K562 (cell line): ENCODE measurements at regions not wholly inside any gene's neighbourhood (a gene's known extent, or its start where the extent isn't known, plus 50 kb on each side); places are given as distances from the start of the nearest gene placed in this dataset.

Experiments
- ADNP ChIP-seq: fragments of 200-800 bp; sonication (Bioruptor generic); IDR thresholded peaks from 2 replicates; pipeline ENCODE4 v1.6.1; 2016; ENCODE audit warnings: missing genetic modification characterization, missing compliant biosample characterization
- ATF7 ChIP-seq: fragments of 450-650 bp; IDR thresholded peaks from 2 replicates; pipeline ENCODE4 v1.7.1; 2014; ENCODE audit warnings: mild to moderate bottlenecking, moderate library complexity
- ETS2 ChIP-seq: IDR thresholded peaks from 2 replicates; pipeline ENCODE4 v1.6.1; 2016; ENCODE audit warnings: borderline replicate concordance, missing genetic modification characterization, mild to moderate bottlenecking, moderate library complexity, missing compliant biosample characterization; ENCODE audit not compliant: poor library complexity, severe bottlenecking
- ETV6 ChIP-seq, 3 experiments: fragments of 150-350 bp in 1 of 3; sonication (generic) in 1 of 3; formaldehyde crosslinking in 1 of 3; IDR thresholded peaks; 2 replicates each; pipeline versions ENCODE4 v1.6.1 to v1.8.0; 2014 to 2022; ENCODE audit warnings: borderline replicate concordance in 2 of 3, low read depth in 2 of 3, antibody characterized with exemption in 1 of 3, low read length in 1 of 3, mild to moderate bottlenecking in 1 of 3, missing genetic modification reagents in 1 of 3
- FIP1L1 ChIP-seq: fragments of 200-400 bp; formaldehyde crosslinking; IDR thresholded peaks from 2 replicates; pipeline ENCODE4 v1.6.1; 2018; ENCODE audit warnings: mild to moderate bottlenecking, low read depth, low read length; ENCODE audit not compliant: poor library complexity, severe bottlenecking
- GTF2B ChIP-seq: IDR thresholded peaks from 2 replicates; pipeline ENCODE4 v1.6.1; 2011; ENCODE audit not compliant: insufficient read length; ENCODE audit errors: extremely low read depth
- ILF3 ChIP-seq: fragments of 450-650 bp; IDR thresholded peaks from 2 replicates; pipeline ENCODE4 v1.6.1; 2018; ENCODE audit warnings: antibody characterized with exemption, mild to moderate bottlenecking, moderate library complexity, borderline replicate concordance
- KLF13 ChIP-seq: fragments of 450-650 bp; IDR thresholded peaks from 2 replicates; pipeline ENCODE4 v1.6.1; 2016; ENCODE audit warnings: missing genetic modification characterization, low read depth, mild to moderate bottlenecking, missing compliant biosample characterization, moderate library complexity, borderline replicate concordance
- MEF2D ChIP-seq: conservative IDR thresholded peaks from 2 replicates; pipeline ENCODE4 v1.6.1; 2016; ENCODE audit warnings: low read depth, missing genetic modification characterization, missing compliant biosample characterization
- MTA3 ChIP-seq: fragments of 450-650 bp; formaldehyde crosslinking; IDR thresholded peaks from 2 replicates; pipeline ENCODE4 v1.6.1; 2017; ENCODE audit warnings: mild to moderate bottlenecking, borderline replicate concordance
- NCOA6 ChIP-seq: fragments of 450-650 bp; IDR thresholded peaks from 2 replicates; pipeline ENCODE4 v1.6.1; 2017; ENCODE audit warnings: mild to moderate bottlenecking
- NFIX ChIP-seq: fragments of 250-450 bp; sonication (Bioruptor Pico); IDR thresholded peaks from 2 replicates; pipeline ENCODE4 v1.4.0; 2020; ENCODE audit warnings: low read depth, mild to moderate bottlenecking, moderate library complexity
- PML ChIP-seq: IDR thresholded peaks from 2 replicates; pipeline ENCODE4 v1.6.1; 2012; ENCODE audit warnings: low read length, inconsistent platforms
- STAT5B ChIP-seq: fragments of 250-450 bp; sonication (Bioruptor Pico); IDR thresholded peaks from 2 replicates; pipeline ENCODE4 v1.8.0; 2021; ENCODE audit warnings: mild to moderate bottlenecking, inconsistent platforms
- ZNF3 ChIP-seq: fragments of 250-450 bp; sonication (Bioruptor Pico); IDR thresholded peaks from 2 replicates; pipeline ENCODE4 v1.5.0; 2021; ENCODE audit warnings: mild to moderate bottlenecking, moderate library complexity
- ZNF316 ChIP-seq: fragments of 450-650 bp; IDR thresholded peaks from 2 replicates; pipeline ENCODE4 v1.6.1; 2016
- ZNF766 ChIP-seq: fragments of 200-800 bp; sonication (Bioruptor generic); conservative IDR thresholded peaks from 2 replicates; pipeline ENCODE4 v1.6.1; 2016; ENCODE audit warnings: missing genetic modification characterization, missing compliant biosample characterization
- TF ChIP-seq, protein P1 (sequence below): sonication (generic); formaldehyde crosslinking; IDR thresholded peaks from 2 replicates; pipeline ENCODE4 v1.8.0; 2023; ENCODE audit warnings: mild to moderate bottlenecking, missing genetic modification reagents
- TF ChIP-seq, protein P2 (sequence below): fragments of 200-400 bp; formaldehyde crosslinking; IDR thresholded peaks from 2 replicates; pipeline ENCODE4 v1.6.1; 2017; ENCODE audit warnings: mild to moderate bottlenecking, low read depth, low read length, moderate library complexity

DNA sequence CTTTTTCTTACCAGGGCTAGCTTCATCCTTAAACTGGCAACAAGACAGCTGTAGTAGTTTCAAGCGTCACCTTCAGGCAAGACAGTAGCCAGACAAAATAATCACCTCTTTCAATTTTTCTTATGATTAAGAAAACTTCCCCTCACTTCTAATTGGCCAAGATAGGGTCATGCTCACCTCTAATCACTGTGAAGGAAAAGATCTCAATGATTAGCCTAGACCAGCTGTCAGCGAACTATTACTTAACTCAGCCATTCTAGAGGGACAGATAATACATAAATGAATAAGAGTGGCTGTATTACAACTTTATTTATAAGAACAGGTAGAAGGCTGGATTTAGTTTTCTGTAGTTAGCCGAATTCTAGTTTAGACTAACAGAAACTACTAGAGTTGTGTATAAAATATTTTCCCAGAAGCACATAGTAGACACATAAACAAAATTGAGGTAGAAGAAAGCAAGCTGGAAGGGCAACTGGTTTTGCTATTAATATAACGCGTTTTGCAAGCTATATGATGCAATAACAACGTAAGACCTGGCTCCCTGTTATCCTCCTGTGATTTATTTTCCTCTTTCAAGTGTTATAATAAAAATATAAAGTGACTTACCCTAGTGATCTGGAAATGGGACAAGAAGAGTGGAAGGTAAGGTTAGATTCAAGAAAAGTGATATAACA, 64.3 kb downstream of the ELAPOR2 start (continued):
- no peak for TF ChIP-seq ETV6 (IDR thresholded peaks at IDR 0.05; ENCODE audit: borderline replicate concordance in 1 of 2, low read depth in 2 of 2, low read length in 1 of 2)
- no peak for TF ChIP-seq ETV6 (CRISPR knock-in tag; IDR thresholded peaks at IDR 0.05; ENCODE audit: borderline replicate concordance)
- no peak; the same call in 1 of the 2 replicates for TF ChIP-seq ZNF766 (CRISPR knock-in tag)
- TF ChIP-seq STAT5B (CRISPR knock-in tag) = no peak
- TF ChIP-seq PML = no peak; the same call in 1 of the 2 replicates
- TF ChIP-seq ZNF3 (CRISPR knock-in tag) = no peak
- no peak for TF ChIP-seq GTF2B
- no peak for TF ChIP-seq KLF13 (tag)
- 0 out of 2 replicates have a peak, but pooled peaks have one; percentile 24 for TF ChIP-seq MEF2D
- TF ChIP-seq MTA3 = no peak
- TF ChIP-seq, protein P1, sequence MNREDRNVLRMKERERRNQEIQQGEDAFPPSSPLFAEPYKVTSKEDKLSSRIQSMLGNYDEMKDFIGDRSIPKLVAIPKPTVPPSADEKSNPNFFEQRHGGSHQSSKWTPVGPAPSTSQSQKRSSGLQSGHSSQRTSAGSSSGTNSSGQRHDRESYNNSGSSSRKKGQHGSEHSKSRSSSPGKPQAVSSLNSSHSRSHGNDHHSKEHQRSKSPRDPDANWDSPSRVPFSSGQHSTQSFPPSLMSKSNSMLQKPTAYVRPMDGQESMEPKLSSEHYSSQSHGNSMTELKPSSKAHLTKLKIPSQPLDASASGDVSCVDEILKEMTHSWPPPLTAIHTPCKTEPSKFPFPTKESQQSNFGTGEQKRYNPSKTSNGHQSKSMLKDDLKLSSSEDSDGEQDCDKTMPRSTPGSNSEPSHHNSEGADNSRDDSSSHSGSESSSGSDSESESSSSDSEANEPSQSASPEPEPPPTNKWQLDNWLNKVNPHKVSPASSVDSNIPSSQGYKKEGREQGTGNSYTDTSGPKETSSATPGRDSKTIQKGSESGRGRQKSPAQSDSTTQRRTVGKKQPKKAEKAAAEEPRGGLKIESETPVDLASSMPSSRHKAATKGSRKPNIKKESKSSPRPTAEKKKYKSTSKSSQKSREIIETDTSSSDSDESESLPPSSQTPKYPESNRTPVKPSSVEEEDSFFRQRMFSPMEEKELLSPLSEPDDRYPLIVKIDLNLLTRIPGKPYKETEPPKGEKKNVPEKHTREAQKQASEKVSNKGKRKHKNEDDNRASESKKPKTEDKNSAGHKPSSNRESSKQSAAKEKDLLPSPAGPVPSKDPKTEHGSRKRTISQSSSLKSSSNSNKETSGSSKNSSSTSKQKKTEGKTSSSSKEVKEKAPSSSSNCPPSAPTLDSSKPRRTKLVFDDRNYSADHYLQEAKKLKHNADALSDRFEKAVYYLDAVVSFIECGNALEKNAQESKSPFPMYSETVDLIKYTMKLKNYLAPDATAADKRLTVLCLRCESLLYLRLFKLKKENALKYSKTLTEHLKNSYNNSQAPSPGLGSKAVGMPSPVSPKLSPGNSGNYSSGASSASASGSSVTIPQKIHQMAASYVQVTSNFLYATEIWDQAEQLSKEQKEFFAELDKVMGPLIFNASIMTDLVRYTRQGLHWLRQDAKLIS = no peak
- TF ChIP-seq ILF3 = no peak
- TF ChIP-seq NCOA6 = no peak
- no peak for TF ChIP-seq ZNF316
- TF ChIP-seq FIP1L1 = no peak
- TF ChIP-seq ETS2 (tag) = no peak
- no peak for TF ChIP-seq ADNP
- TF ChIP-seq NFIX (CRISPR knock-in tag) = no peak
- TF ChIP-seq, protein P2, sequence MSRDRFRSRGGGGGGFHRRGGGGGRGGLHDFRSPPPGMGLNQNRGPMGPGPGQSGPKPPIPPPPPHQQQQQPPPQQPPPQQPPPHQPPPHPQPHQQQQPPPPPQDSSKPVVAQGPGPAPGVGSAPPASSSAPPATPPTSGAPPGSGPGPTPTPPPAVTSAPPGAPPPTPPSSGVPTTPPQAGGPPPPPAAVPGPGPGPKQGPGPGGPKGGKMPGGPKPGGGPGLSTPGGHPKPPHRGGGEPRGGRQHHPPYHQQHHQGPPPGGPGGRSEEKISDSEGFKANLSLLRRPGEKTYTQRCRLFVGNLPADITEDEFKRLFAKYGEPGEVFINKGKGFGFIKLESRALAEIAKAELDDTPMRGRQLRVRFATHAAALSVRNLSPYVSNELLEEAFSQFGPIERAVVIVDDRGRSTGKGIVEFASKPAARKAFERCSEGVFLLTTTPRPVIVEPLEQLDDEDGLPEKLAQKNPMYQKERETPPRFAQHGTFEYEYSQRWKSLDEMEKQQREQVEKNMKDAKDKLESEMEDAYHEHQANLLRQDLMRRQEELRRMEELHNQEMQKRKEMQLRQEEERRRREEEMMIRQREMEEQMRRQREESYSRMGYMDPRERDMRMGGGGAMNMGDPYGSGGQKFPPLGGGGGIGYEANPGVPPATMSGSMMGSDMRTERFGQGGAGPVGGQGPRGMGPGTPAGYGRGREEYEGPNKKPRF = no peak
- peak; percentile 82 for TF ChIP-seq ATF7
